ENCODE measurements at regions not wholly inside any gene's neighbourhood (a gene's known extent, or its start where the extent isn't known, plus 50 kb on each side); places are given as distances from the start of the nearest gene placed in this dataset.

DNA sequence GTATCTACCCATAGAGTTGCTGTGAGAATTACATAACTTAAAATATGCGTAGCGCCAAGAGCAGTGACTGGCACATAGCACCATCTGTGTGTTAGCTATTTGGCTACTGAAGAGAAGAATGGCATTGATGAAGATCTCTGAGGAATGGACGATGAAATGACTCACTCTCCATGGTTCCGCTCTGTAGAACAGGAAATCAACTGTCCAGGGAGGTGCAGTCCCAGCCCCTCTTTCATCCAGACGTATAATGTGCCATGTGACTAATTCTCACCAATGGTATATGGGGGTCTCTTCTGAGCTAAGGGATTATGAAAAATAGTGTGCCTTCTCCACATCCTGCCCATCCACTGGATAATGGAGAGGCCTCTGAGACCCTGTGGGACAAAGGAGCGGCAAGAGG lies 254.8 kb downstream of the CYP26B1 start:
- DNase-seq (ENCODE audit: low read depth in 2 of 2): no peak

DNA sequence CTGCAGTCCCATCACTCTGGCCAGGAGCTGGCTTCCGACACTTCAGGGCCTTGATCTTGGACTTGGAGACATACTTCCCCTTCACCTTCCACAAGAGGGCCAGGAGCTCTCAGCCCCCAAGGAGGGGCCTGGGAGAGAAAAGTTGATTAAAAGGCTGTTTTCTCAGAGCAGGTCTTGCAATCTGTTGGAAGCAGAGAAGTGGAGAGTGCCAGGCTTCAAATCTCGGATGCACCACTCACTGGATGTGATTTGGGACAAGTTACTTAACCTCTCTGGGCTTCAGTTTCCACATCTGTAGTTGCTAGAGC lies 255.3 kb downstream of the CYP26B1 start:
- DNase-seq (ENCODE audit: low read depth in 2 of 2): no peak

DNA sequence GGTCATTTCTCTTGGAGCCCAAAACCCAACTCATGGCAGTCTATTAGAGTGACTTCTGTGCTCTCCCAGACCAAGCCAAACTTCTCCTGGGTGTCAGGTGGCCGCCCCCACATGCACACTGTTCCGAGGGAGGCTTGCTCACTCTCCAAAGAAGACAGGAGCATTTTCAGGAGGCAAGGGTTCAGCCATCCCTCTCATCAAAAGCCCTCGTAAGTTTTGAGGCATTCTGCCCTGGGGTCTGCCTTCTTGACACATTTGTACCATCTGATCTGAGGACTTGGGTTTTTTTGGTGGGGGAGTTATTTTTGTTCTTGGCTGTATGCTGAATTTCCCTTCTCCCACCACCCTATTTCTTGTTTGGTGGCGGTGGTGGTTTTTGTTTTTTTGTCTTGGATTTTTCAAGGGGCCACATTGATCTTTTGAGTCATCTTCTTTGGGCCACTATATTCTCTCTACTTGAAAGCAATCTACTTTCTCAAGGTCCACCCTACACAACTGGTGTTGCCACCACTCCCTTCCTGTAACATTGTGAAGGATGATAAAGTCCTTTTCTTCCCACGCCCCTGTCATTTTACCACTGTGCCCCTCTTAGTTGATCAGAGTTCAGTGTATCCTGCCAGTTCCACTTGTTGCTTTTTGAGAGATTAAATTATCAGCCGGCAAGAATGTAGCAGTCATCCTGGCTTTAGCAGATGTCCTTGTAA lies 255.8 kb downstream of the CYP26B1 start:
- DNase-seq (ENCODE audit: low read depth in 2 of 2): no peak

DNA sequence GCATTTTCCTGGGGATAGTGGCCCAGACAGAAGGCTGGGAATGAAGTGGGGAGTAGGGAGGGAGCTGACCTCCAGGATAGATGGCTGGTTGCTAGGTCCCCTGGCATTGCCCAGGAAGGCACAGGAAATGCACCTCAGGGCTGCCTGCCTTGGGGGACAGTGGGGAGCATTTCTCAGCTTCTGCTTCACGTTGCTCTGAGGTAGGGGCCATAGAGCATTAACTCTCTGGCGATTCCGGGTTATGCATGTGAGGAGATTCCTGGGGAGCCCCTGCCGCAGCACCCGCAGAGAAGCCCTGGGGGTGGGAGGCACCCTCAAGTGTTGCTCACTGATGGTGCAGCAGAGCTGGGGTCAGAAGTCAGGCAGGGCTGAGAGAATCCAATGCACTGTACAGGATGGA lies 256.5 kb downstream of the CYP26B1 start:
- DNase-seq (ENCODE audit: low read depth in 2 of 2): no peak

DNA sequence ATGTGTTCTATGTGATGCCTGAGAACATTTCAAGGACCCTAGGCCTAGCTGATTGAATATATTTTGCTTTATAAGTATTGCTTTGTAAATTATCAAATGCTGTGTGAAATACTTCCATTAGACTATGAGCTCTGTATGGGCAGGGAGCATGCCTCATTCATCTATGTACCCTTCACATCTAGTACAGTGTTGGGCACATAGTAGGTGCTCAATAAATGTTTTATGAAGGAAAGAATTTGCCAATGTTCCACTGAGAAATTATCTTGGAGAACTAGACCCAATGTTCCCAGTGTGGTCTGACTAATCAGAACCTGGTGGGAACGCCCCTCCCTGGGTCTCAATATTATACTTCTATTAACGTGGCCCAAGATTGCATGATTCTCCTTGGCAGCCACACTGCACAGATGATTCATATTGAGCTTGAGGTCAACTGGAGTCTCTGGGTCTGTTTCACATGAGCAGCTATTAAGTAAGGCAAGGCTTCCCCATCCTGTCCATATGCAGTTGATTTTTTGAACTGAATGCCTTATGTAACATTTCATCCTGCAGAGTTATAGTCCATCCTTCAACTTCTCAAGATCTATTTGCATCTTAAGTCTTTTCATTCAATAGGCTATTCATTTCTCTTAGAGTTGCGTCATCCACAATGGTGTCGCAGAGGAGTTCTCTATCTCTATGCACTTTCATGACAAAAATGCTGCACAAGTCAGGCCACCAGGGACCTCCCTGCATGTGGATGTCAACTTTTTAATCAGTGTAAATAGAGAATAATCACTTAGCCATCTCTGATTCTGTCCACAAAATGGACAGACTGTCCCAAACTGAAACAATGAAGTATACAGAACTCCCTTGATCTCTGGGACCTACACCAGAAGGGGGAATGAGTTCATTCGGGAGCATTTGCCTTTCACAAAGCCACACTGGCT lies 257.6 kb downstream of the CYP26B1 start:
- DNase-seq (ENCODE audit: low read depth in 2 of 2): no peak

DNA sequence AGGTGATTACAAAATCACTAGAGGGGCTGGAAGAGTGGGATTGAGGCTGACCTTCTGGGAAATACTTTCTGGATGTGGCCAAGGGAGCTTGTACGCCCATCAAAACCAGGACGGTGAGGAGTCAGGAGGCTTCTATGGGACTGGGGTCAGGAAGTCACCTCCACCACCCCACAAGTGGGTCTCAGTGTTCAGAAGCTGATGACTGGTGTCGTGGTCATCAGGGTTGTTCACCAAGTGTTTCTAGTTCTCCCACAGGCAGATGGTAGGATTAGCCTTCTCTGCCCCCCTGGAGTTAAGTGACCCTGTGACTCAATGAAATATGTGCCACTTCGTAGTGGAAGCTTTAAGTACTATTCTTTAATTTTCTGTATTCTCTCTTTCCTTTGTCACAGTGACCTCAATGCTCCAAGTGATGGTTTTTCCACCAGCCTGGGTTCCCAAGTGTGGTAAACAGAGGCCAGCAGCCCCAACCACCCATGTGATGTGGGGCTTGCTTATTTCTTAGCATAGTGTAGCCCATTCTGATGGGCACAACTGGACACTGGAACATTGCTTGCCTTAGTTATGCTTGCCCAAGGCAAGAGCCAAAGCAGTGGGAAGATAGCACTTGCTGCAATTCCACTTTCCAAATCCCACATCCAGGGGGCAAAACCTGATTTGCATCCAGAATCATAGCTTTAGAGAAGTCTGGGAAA lies 258.8 kb downstream of the CYP26B1 start:
- DNase-seq (ENCODE audit: low read depth in 2 of 2): no peak

DNA sequence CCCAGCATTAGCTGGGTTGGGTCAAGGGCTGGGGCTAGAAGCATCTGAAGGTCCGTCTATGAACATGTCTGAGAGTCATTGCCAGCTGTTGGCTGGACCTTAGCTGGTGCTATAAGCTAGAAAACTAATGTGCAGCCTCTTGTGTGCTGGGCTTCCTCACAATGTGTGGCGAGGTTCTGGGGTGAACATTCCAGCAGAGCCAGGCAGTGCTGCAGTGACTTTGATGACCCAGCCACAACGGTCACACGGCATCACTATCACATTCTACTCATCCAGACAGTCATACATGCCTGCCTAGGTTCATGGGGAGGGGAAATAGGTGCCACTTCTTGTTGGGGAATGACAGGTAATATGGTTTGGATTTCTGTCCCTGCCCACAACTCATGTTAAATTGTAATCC lies 260.5 kb downstream of the CYP26B1 start:
- DNase-seq (ENCODE audit: low read depth in 2 of 2): no peak

DNA sequence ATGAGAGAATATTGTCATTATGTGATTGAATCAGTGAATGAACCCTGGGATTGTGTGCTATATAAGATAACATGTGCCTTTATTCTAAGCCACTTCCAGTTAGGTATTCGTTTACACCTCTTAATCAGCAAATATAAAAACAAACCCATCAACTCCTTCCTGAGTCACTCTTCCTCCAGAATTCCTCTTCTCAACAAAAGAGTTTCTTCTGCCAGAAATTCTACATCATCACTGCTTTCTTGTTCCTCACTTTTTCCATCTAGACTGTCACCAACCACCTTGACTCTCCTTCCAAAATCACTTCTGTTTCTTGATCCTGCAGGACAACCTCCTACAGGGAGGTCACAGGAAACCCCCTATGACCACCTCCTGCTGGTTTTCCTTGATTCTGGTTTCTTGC lies 261.4 kb downstream of the CYP26B1 start:
- DNase-seq (ENCODE audit: low read depth in 2 of 2): no peak

DNA sequence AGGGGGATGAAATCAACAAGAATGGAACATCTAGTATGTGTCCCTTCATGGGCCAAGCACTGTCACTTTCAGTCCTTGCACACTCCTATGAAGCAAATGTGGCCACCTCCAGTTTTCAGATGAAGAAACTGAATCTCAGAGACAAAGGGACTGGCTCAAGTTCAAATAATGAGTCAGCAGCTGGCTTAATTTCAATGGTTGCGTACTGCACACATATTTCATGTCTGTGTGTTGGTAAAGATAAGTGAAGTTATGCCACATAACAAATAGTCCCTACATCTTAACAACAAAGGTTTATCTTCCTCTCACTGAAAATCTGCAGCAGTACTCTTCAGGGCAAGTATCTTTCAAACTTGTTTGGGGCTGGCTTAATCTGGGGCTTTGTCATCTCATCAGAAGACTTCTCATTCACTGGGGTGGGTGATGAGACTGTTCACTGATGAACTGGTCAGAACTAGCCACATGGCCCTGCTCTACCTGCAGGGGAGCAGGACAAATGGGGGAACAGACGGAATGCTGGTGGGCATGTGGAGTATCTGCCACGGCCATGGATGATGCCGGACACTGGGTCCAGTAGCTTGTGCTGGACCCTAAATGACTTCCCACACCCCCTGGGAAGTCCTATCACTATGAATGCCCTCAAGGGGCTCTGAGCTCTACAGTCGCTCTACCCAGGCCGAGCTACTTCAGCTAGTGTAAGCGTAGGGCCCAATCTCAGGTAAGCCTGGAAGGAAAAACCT lies 263.2 kb downstream of the CYP26B1 start:
- DNase-seq (ENCODE audit: low read depth in 2 of 2): no peak

DNA sequence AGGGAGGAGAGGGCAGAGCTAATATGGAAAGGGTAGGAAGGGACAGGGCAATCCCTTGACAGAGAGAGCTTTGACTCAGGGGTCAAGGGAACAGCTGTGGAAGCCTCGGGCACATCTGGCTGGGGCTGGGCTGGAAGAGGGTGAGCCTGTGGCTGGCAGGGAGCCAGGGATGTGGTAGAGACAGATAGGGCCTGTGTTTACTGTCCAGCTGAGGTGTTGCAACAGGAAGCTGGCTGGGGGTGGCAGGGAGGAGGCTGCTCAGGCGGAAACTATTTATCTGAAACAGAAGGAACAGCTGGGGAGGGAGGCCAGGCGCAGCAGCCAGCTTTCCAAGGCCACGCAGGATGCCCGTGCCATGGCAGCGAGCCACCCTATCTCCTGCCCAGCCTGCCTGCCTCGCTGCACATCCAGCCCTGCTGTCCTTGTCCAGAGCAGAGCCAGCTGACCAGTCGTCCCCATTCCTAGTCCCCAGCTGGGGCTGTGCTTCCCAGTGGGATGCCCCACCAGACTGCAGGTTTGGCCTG lies 264.7 kb downstream of the CYP26B1 start:
- no peak for DNase-seq (ENCODE audit: low read depth in 2 of 2)

DNA sequence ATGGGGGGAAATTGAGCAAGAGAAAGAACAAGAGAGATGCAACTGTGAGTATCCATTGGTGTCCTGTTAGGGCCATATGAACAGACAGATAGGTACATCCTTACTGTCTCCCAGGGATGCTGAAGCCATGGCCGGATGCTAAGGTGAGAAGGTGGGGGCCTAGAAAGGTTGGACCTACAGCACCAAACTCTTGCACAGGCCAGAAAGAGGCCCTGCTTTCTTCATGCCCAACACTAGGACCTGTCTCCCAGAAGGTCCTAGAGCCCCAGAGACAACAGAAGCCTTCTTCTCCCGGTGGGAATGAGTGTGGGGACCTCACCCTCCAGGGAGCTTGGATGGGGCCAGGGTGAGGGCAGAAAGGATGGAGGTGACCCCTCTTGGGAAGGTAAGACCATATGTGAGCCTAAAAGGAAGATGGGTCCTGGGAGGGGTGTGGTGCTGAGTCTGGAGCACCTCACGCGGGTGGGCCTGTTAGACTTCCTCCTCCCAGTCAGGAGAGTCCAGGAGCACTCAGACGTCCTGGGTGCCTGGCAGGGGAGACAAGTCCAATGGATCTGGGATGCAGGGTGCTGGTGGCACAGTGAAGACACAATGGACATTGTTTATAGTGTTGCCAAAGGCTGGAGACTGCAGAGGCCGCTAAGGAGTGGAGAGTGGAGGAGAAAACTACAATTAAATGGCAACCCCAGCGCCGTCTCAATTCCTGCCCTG lies 265.3 kb downstream of the CYP26B1 start:
- DNase-seq (ENCODE audit: low read depth in 2 of 2): no peak

DNA sequence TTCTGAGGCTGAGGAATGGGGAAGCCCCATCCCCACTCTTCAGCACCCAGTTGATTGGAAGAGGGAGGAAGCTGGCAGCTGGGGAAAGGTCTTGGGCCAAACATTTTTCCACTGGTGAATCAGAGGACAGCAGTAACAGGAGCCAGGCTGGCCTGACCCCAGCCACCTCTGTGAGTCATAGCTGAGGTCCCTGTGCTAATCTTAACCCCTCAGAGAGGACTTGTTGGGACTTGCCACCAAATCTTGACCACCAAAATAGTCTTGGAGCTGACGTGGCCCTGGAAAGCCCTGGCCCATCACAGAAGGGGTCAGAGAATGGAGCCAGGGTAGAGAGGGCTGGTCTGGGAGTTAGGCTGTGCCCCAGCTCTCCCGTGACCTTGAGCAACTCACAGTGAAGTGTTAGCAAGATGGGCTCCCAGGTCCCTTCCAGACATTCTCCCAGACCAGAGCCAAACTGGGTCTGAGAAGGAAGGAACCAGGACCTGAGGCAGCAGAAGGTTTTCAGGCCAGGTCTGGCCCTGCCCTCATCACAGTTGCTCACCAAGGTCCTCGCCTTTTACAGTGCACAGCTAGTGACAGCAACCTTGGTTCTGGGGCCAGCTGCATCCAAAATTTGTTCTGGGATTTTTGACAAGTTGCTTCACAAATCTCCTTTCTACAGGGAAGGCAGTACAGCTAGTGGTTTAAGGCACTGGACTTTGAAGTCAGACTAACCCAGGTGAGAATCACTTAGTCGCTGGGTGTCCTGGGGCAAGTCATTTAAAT lies 266.6 kb downstream of the CYP26B1 start:
- DNase-seq (ENCODE audit: low read depth in 2 of 2): no peak

DNA sequence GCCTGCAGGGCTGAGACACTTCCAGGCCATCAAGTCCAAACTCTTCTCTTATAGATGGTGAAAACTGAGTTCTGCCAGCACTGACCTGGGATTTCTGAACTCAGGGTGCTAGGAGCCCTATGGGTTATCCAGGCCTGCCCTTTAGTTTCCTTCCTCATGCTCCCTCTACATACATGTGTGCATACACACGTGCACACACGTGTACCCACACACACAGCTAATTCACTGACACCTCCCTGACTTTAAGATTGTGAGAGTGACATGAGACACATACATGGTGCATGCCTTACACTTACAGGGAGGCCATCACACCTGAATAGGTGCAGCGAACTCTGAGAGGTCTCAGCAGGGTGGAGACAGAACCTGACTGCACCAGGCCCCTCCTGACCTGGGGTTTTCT lies 267.4 kb downstream of the CYP26B1 start:
- no peak for DNase-seq (ENCODE audit: low read depth in 2 of 2)

DNA sequence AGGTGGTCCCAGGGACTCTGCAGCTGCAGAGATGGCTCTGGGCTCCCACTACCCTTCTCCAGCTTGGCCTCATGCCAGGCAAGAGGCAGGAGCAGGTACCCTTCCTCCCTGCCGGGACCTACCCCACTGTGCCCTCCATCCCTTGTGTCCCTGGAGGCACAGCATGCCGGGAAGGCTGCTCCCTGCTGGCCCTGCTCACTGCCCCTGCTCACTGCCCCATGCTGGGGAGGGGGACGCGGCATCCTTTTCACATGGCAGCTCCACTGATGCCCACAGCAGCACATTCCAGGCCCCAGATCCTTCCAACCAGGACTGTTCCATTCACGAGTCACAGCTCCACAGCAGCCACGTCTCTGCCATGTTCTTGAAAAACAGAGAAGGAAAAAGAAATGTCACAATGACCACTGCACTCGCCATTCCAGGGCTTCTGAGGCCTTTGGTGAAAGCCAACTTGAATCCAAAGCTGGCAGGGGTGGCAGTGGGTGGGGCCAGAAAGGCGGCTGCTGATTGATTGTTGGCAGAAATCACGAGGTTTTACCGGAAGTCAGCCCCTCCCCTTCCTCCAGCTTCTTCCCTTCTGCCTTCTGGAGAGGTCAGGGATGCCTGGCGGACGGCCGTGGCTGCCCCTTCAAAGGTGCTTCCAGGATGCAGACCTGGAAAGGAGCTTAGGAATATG lies 268.0 kb downstream of the CYP26B1 start:
- DNase-seq (ENCODE audit: low read depth in 2 of 2): no peak

DNA sequence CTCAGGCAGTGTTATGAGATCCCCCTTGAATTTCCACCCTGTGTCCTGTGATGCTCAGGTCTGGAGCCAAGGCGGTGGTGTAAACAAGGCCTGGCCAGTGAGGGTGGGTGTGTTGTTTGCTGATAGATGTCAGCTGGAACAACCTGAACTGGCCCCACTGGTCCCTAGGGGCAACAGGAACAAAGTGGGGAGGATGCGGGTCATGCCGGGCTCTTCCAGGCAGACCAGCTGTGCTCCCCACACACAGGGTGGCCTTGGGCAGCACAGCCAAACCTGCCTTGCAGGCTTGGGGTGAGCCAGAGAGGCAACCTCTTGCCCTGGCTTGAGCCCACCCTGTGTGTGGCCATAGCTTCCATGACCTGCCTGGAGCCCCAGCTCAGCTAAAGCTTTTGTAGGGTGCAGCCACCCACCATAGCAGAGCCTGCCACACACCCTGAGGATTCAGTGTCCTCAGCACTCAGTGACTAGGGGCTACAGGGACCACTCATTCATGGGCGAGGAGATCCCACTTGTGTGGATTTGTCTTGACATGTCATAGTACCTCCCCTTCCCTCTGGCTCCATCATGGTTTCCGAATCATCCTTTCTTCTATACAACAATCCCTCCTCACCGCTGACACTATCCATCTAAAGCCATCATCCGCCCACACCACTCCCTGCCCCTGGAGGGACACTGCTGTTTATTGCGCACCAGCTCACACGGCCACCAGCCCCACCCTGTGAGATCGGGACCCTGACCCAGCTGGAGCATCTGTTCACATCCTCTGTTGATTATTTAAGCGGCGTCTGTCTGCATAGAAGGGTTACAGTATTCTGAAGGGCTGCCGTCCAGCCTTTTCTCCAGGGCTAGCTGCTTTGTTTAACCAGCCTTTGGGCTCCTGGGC lies 268.8 kb downstream of the CYP26B1 start:
- no peak for DNase-seq (ENCODE audit: low read depth in 2 of 2)

DNA sequence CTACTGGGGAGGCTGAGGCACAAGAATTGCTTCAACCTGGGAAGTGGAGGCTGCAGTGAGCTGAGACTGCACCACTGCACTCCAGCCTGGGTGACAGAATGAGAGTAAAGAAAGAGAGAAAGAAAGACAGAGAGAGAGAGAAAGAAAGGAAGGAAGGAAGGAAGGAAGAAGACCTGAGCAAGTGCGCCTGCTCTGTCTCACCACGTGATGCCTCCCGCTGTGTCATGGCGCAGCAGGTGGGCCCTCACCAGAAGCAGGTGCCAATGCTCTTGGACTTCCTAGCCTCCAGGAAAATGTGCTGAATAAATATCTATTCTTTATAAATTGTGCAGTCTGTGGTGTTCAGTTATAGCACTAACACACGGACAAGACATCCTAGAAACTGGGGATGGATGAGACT lies 270.0 kb downstream of the CYP26B1 start:
- no peak for DNase-seq (ENCODE audit: low read depth in 2 of 2)

DNA sequence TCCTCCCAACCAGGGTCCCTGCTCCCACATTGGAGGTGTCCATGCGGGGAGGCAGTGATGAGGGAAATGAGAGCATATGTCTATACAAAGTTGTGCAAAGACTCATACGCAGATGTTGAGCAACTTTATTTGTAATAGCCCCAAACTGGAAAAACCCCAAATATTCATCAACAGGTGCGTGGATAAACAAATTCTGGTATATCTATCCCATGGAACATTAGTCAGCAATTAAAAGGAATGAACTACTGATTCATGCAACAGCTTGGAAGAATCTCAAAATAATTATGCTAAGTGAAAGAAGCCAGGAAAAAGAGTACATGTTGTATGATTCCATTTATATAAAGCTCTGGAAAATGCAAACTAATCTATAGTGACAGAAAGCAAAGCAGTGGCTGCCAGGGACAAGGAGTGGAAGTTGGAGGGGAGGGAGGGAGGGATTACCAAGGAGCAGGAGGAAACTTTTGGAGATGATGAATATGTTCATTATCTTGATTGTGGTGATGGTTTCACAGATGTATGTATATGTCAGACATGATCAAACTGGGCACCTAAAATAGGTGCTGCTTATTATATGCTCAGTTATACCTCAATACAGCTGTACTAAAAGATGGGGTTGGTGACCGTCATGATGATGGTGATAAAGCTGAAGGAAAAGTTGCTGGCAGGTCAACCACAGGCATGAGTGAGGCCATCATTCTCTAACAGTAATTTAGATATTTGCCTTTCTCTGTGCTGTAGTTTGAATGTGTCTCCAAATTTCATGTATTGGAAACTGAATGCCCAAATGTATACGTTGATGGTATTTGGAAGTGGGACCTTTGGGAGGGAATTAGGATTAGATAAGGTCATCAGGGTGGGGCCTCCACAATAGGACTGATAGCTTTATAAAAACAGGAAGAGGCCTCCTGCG lies 270.9 kb downstream of the CYP26B1 start:
- no peak for DNase-seq (ENCODE audit: low read depth in 2 of 2)
